ENCODE measurements at regions not wholly inside any gene's neighbourhood (a gene's known extent, or its start where the extent isn't known, plus 50 kb on each side); places are given as distances from the start of the nearest gene placed in this dataset.

DNA sequence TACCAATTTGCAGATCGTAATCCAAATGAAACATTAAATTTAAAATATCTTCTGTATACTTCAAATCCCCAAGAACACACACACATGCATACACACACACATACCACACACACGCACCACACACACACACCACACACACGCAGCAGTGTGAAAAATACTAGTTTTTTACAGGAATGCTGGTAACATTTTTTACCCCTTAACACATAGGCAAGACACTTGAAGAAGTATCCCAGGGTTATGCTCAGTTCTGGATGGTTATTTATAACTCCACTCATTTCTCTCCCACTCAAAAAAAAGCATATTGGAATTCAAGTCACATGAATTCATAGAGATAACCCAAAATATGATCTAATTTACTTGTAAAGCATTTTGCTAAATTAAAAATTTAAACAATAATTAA is 325.5 kb upstream of the SLC7A11 start:
- Mint-ChIP-seq H3K4me1 (ENCODE audit: low read depth) (no peaks in the 10 kb centered on the region), H3K36me3 (ENCODE audit: low read depth) (no peaks in the 10 kb centered on the region), H3K27me3 (peaks cover 5% of the 10 kb centered on the region), H3K27ac (no peak overlapping the region), H3K4me3 (no peak overlapping the region), H3K9me3 (no peaks in the 10 kb centered on the region)
- intact Hi-C loops (cut with micrococcal nuclease): no loop called here

DNA sequence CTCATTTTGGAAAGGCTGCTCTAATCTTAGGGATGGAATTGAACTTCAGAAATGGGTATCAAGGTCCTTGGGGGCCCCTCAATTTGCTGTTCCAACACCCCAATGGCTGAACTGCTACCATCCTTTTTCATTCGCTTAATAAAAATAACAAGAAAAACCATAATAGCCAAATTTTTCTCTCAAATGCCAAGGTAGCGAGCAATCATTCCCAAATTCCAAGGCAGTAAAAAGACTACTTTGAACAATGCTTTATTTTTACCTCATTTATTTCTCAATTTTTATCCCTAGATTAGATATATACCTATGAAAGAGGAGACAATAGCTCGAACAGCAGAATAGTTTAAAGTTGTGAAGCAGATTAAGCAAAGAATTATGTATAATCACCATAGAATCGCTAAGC is 323.4 kb upstream of the SLC7A11 start:
- Mint-ChIP-seq H3K36me3 (ENCODE audit: low read depth) (no peaks in the 10 kb centered on the region), H3K4me1 (ENCODE audit: low read depth) (no peaks in the 10 kb centered on the region), H3K27ac (no peak overlapping the region), H3K9me3 (peaks cover 14% of the 10 kb centered on the region), H3K4me3 (no peak overlapping the region), H3K27me3 (peaks cover 5% of the 10 kb centered on the region)
- intact Hi-C loops (cut with micrococcal nuclease): no loop called here

DNA sequence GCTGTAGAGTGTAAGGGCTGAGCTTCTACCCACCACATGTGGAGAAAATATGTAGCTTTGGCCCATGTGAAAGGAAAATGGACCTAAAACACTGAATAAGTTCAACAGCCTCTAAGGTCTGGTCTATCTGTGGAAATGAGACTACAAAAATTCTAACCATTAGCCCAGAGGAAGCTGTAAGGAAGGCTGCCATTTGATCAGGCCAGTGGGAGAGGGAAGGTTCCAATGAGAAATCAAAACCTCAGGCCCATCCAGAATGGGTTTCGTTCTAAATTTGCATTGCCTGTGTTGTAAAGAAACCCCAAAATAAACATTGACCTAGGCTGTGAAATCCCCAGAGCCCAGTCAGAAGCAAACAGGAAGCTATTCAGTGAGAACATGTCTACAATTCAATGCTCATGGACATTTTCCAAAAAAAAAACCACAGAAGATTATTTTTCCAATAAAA is 320.4 kb upstream of the SLC7A11 start:
- Mint-ChIP-seq H3K4me3 (no peak overlapping the region), H3K36me3 (ENCODE audit: low read depth) (no peaks in the 10 kb centered on the region), H3K9me3 (peaks cover 14% of the 10 kb centered on the region), H3K4me1 (ENCODE audit: low read depth) (no peaks in the 10 kb centered on the region), H3K27ac (no peak overlapping the region), H3K27me3 (peaks cover 5% of the 10 kb centered on the region)
- intact Hi-C loops (cut with micrococcal nuclease): no loop called here

DNA sequence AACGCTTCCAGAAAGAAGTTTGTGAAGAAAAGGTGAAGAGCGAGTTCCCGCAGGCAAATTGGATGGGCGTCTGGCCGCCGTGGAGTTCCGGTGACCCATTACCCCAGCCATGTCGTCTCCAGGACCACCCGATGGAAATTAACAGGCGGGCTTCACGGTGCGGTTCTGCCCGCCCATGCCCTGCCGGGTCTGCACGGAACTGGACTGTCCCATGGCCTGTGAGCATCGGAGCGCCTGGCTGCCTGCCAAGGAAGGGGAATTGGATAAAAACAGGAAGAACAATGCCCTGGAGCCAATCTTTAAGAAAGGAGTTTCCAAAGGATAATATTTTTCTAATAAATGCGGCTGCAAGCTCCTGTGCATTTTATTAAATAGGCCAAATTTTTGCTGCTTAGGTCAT is 319.8 kb upstream of the SLC7A11 start:
- Mint-ChIP-seq H3K27me3 (peaks cover 5% of the 10 kb centered on the region), H3K36me3 (ENCODE audit: low read depth) (no peaks in the 10 kb centered on the region), H3K27ac (no peak overlapping the region), H3K4me1 (ENCODE audit: low read depth) (no peaks in the 10 kb centered on the region), H3K9me3 (peaks cover 14% of the 10 kb centered on the region), H3K4me3 (no peak overlapping the region)
- intact Hi-C loops (cut with micrococcal nuclease): no loop called here

DNA sequence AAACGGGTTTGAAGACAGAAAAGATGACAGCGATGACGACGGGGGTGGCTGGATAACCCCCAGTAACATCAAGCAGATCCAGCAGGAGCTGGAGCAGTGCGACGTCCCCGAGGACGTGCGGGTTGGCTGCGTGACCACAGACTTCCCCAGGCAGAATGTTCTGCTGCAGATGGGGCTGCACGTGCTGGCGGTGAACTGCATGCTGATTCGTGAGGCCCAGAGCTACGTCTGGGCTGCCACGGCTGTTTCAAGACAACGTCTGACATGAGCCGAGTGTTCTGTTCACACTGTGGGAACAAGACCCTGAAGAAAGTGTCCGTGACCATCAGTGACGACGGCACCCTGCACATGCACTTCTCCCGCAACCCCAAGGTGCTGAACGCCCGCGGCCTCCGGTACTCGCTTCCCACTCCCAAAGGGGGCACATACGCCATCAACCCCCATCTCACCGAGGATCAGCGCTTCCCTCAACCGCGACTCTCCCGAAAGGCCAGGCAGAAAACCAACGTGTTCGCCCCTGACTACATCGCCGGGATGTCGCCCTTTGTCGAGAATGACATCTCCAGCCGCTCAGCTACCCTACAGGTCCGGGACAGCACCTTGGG is 319.2 kb upstream of the SLC7A11 start:
- intact Hi-C loops (cut with micrococcal nuclease): no loop called here
- Mint-ChIP-seq H3K4me3 (no peak overlapping the region), H3K27ac (no peak overlapping the region)

DNA sequence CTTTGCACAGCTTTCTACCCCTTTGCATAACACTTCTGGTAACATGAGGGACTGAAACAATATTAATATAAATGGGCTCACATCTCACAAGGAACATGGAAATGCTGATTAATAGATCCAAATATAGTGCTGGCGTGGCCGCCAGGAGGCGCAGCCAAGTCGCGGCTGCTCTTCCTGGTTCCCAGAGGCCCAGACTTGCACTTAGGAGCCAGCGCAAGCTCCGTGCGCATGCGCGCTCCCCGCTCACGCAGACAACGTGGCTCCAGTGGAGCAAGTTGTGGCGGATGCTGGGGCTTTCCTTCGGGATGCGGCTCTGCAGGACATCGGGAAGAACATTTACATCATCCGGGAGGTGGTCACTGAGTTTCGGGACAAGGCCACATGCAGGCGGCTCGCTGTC is 318.3 kb upstream of the SLC7A11 start:
- intact Hi-C loops (cut with micrococcal nuclease): no loop called here
- Mint-ChIP-seq H3K4me3 (no peak overlapping the region), H3K9me3 (peaks cover 14% of the 10 kb centered on the region), H3K36me3 (ENCODE audit: low read depth) (no peaks in the 10 kb centered on the region), H3K4me1 (ENCODE audit: low read depth) (no peaks in the 10 kb centered on the region), H3K27ac (no peak overlapping the region), H3K27me3 (peaks cover 5% of the 10 kb centered on the region)

More for the DNA sequence above, 319.2 kb upstream of the SLC7A11 start:
- peaks cover 5% of the 10 kb centered on the region for H3K27me3 Mint-ChIP-seq
- H3K4me1 Mint-ChIP-seq (ENCODE audit: low read depth): no peaks in the 10 kb centered on the region
- peaks cover 14% of the 10 kb centered on the region for H3K9me3 Mint-ChIP-seq
- no peaks in the 10 kb centered on the region for H3K36me3 Mint-ChIP-seq (ENCODE audit: low read depth)

DNA sequence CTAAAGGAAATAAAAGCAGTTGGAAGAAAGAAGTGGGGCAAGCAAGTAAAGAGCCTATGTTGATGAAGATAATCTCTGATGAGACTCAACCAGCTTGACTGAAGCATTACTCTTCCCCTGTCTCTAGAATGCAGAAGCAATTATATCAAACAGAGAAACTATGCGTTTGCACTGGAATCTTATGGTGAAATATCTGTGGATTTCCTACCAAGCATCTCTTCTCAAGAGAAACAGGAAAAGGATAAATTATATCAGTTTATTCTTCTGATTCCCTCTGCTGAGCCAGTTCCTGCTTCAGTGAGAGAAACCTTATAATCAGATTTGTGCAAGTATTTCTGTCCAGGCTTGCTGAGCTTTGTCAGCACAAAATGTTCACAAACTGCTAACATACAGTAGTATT is 316.7 kb upstream of the SLC7A11 start:
- intact Hi-C loops (cut with micrococcal nuclease): no loop called here
- no peak overlapping the region for H3K27ac Mint-ChIP-seq
- no peaks in the 10 kb centered on the region for H3K4me1 Mint-ChIP-seq (ENCODE audit: low read depth)
- H3K9me3 Mint-ChIP-seq: peaks cover 14% of the 10 kb centered on the region
- H3K36me3 Mint-ChIP-seq (ENCODE audit: low read depth): no peaks in the 10 kb centered on the region
- H3K4me3 Mint-ChIP-seq: no peak overlapping the region
- peaks cover 1% of the 10 kb centered on the region for H3K27me3 Mint-ChIP-seq

DNA sequence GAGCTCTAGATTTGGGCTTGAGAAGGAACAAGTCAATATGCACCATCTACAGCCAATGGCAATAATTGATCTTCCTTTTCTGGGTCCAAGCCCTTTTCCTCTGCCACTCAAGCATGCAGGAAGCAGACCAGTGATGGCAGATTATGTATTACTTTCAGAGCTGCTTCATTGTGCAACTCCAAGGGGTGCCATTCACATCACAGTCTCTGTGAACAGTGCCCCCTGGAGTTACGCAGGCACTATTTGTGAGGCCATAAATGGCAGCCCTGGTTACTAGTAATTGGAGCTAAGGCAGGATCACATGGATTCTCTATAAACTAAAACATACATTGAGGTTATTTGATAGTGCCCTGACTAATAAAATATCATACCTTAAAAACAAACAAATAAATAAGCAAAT is 313.4 kb upstream of the SLC7A11 start:
- Mint-ChIP-seq H3K36me3 (ENCODE audit: low read depth) (no peaks in the 10 kb centered on the region), H3K27ac (no peak overlapping the region), H3K4me3 (no peak overlapping the region), H3K9me3 (no peaks in the 10 kb centered on the region), H3K27me3 (peaks cover 1% of the 10 kb centered on the region), H3K4me1 (ENCODE audit: low read depth) (no peaks in the 10 kb centered on the region)
- intact Hi-C loops (cut with micrococcal nuclease): no loop called here

DNA sequence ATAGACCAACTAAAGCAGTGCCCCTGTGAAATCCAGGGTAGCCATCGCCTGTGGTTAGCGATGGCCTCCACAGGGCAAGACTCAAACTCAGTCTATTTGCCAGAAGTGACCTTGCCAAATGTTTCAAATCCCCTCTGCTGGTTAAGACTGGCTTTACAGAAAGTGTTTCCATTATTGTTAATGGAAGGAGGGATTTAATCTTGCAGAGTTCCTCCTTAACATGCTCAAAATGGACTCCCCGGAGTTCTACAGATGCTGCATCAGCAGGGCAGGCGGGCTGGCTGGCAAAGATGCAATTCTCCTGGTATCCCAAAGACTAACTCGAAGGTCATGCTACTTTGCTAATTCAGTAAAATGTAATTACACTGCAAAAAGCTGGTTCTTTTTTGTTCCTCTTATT is 313.0 kb upstream of the SLC7A11 start:
- Mint-ChIP-seq H3K27ac (no peak overlapping the region), H3K27me3 (peaks cover 1% of the 10 kb centered on the region), H3K36me3 (ENCODE audit: low read depth) (no peaks in the 10 kb centered on the region), H3K4me1 (ENCODE audit: low read depth) (no peaks in the 10 kb centered on the region), H3K9me3 (no peaks in the 10 kb centered on the region), H3K4me3 (no peak overlapping the region)
- intact Hi-C loops (cut with micrococcal nuclease): no loop called here

DNA sequence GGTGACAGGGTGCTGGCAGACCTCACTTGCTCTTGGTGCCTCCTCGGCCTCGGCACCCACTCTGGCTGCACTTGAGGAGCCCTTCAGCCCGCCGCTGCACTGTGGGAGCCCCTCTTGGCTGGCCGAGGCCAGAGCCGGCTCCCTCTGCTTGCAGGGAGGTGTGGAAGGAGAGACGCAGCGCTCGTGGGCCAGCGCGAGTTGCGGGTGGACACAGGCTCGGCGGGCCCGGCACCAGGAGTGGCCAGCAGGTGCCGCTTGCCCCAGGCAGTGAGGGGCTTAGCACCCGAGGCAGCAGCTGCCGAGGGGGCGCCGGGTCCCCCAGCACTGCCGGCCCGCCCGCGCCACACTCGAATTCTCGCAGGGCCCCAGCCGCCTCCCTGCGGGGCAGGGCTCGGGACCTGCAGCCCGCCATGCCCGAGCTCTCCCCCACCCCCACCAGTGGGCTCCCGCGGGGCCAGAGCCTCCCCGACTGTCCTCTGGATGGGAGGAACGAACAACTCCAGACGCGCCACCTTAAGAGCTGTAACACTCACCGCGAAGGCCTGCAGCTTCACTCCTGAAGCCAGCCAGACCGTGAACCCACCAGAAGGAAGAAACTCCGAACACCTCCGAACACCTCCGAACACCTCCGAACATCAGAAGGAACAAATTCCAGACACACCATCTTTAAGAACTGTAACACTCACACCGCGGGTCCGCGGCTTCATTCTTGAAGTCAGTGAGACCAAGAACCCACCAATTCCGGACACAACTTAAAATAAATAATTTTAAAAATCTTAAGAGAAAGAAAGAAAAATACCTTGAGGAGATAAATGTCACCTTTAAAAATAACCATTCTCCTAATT is 311.1 kb upstream of the SLC7A11 start:
- Mint-ChIP-seq H3K27ac (no peak overlapping the region), H3K4me3 (no peak overlapping the region), H3K4me1 (ENCODE audit: low read depth) (no peaks in the 10 kb centered on the region), H3K9me3 (no peaks in the 10 kb centered on the region), H3K36me3 (ENCODE audit: low read depth) (no peaks in the 10 kb centered on the region), H3K27me3 (peaks cover 1% of the 10 kb centered on the region)
- intact Hi-C loops (cut with micrococcal nuclease): no loop called here

DNA sequence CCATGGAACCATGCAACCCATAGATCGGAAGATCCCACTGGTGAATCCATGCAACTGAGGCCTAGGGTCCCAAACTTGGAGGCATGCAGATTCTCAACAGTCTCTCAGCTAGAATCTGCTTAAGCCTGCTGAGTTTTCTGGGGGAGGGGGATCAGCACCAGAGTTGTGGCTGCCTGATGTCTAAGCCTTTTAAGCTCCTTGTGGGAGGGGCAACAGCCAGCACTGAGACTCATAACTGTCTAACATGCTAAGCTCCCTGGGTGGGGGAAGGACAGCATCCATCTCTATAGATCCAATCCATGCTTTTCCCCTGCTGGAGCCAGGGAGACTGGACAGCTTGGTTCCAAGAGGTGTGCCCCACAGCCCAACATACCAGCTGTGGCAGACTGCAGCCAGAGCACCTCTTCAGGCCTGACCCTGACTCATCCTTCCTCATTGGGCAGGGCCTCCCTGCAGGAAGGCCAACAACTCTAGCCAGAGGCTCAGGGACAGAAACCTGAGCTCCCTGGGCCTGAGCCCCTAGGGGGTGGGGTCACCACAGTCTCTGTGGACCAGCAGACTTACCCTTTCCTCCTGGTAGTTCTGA is 300.1 kb upstream of the SLC7A11 start:
- no peaks in the 10 kb centered on the region for H3K4me1 Mint-ChIP-seq (ENCODE audit: low read depth)
- no peak overlapping the region for H3K27ac Mint-ChIP-seq
- H3K27me3 Mint-ChIP-seq: peaks cover 6% of the 10 kb centered on the region
- no peak overlapping the region for H3K4me3 Mint-ChIP-seq
- H3K9me3 Mint-ChIP-seq: peaks cover 8% of the 10 kb centered on the region
- intact Hi-C loops (cut with micrococcal nuclease): no loop called here
- no peaks in the 10 kb centered on the region for H3K36me3 Mint-ChIP-seq (ENCODE audit: low read depth)

DNA sequence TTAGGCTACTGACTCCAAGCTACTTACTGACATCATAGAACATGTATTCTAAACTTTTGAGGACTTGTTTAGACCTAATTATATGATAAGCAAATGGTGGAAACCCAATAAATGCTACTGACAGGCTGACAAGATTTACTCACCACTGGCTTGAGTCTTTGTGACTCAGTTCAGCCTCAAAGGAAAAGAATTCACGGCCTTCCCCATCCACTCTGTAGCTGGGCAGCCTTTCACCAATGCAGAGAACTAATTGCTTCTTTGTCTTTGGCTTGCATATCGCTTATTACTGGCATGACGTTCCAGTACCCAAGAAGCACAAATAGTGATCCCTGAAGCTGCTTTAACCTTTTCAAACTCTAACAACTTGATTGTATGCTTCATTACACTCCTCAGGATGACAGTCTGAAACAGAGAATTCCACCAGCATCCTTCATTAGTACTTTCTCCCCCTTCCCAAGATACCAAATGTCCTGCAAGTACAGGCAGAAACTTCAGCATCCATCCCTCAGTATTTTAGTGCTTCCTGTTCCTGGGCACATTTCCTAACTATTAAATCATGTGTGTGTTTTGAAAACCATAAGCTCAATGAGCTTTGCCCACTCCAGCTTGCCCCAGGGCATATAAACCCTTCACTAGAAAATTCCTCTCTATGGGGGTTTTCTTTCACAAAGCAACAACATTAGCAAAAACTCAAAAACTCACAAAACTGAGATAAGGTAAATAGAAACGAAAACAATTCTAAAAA is 298.1 kb upstream of the SLC7A11 start:
- Mint-ChIP-seq H3K9me3 (peaks cover 15% of the 10 kb centered on the region), H3K27ac (no peak overlapping the region), H3K4me1 (ENCODE audit: low read depth) (no peaks in the 10 kb centered on the region), H3K4me3 (no peak overlapping the region), H3K27me3 (peaks cover 6% of the 10 kb centered on the region), H3K36me3 (ENCODE audit: low read depth) (no peaks in the 10 kb centered on the region)
- intact Hi-C loops (cut with micrococcal nuclease): no loop called here

DNA sequence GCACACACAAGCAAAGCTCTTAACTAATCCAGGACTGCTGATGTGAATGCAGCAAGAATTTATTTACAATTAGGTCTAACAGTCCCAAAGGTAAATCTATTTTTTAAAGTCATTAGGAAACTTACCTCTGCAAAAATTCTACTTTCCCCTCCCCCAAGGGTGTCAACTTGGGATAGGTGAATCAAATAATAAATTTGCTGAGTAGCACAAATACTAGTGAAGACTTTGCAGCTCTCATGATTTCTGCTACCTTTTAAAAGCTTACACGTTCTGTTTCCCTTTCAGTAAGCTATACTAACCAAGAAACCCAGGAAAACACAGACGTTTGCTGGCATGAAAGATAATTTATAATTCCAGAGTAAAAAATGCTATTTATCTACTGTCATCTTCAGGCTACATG is 296.6 kb upstream of the SLC7A11 start:
- peaks cover 15% of the 10 kb centered on the region for H3K9me3 Mint-ChIP-seq
- no peak overlapping the region for H3K4me3 Mint-ChIP-seq
- no peaks in the 10 kb centered on the region for H3K36me3 Mint-ChIP-seq (ENCODE audit: low read depth)
- H3K4me1 Mint-ChIP-seq (ENCODE audit: low read depth): no peaks in the 10 kb centered on the region
- H3K27ac Mint-ChIP-seq: no peak overlapping the region
- intact Hi-C loops (cut with micrococcal nuclease): no loop called here
- peaks cover 7% of the 10 kb centered on the region for H3K27me3 Mint-ChIP-seq

All from dendritic cell treated with granulocyte-macrophage colony-stimulating factor and Interleukin-4, amounts not matched to agents 40 ng/mL and 50 ng/mL, for 4 days (primary cell).